ENCODE measurements at regions not wholly inside any gene's neighbourhood (a gene's known extent, or its start where the extent isn't known, plus 50 kb on each side); places are given as distances from the start of the nearest gene placed in this dataset.

GRCh38 chr1:239268007-239268406 lies 118.4 kb upstream of the CHRM3 start:
- H3K9me3 ChIP-seq (ENCODE audit: insufficient read depth, low read depth) = no peaks in the 10 kb centered on the region
- no peaks in the 10 kb centered on the region for H3F3A ChIP-seq (ENCODE audit: insufficient read depth, low read depth)
- no peaks in the 10 kb centered on the region for H3K79me2 ChIP-seq (ENCODE audit: low read depth)
- H2AFZ ChIP-seq = no peak overlapping the region
- no peaks in the 10 kb centered on the region for H3K36me3 ChIP-seq (ENCODE audit: low read depth)
- H3K9me2 ChIP-seq (ENCODE audit: insufficient read depth) = no peaks in the 10 kb centered on the region
- H3K4me2 ChIP-seq = no peak overlapping the region
- ChIA-PET POLR2A (ENCODE audit: unreplicated experiment) (no interaction called here), CTCF (no interaction called here)
- TF ChIP-seq EZH2 (IDR thresholded peaks at IDR 0.05; ENCODE audit: low read depth) = no peak
- TF ChIP-seq CTCF (conservative IDR thresholded peaks at IDR 0.05) = no peak
- intact Hi-C loops (cut with micrococcal nuclease; ENCODE audit: unreplicated experiment) = no loop called here
- no peaks in the 10 kb centered on the region for H3K4me1 ChIP-seq (replicated peaks; ENCODE audit: insufficient read depth)
- H3K4me3 ChIP-seq = no peak overlapping the region
- H3K27ac ChIP-seq = no peak overlapping the region
- H4K20me1 ChIP-seq (ENCODE audit: insufficient read depth) = no peaks in the 10 kb centered on the region
- no peaks in the 10 kb centered on the region for H3K27me3 ChIP-seq (ENCODE audit: insufficient read depth, low read depth)
- no TSS peak for BruUV-seq (replicated peaks)
- no peak for DNase-seq

GRCh38 chr1:239263801-239264200 lies 122.6 kb upstream of the CHRM3 start:
- no peaks in the 10 kb centered on the region for H3F3A ChIP-seq (ENCODE audit: insufficient read depth, low read depth)
- no peaks in the 10 kb centered on the region for H3K27me3 ChIP-seq (ENCODE audit: insufficient read depth, low read depth)
- H3K4me3 ChIP-seq = no peak overlapping the region
- ChIA-PET POLR2A (ENCODE audit: unreplicated experiment) (no interaction called here), CTCF (no interaction called here)
- H3K4me1 ChIP-seq (replicated peaks; ENCODE audit: insufficient read depth) = no peaks in the 10 kb centered on the region
- H3K79me2 ChIP-seq (ENCODE audit: low read depth) = no peaks in the 10 kb centered on the region
- H4K20me1 ChIP-seq (ENCODE audit: insufficient read depth) = no peaks in the 10 kb centered on the region
- no peak overlapping the region for H2AFZ ChIP-seq
- no peaks in the 10 kb centered on the region; the same call in 1 of the 2 replicates for H3K9me2 ChIP-seq (ENCODE audit: insufficient read depth)
- intact Hi-C loops (cut with micrococcal nuclease; ENCODE audit: unreplicated experiment) = no loop called here
- no peaks in the 10 kb centered on the region for H3K36me3 ChIP-seq (ENCODE audit: low read depth)
- no peaks in the 10 kb centered on the region for H3K9me3 ChIP-seq (ENCODE audit: insufficient read depth, low read depth)
- DNase-seq = no peak
- no peak overlapping the region for H3K4me2 ChIP-seq
- TF ChIP-seq EZH2 (IDR thresholded peaks at IDR 0.05; ENCODE audit: low read depth) (no peak), CTCF (conservative IDR thresholded peaks at IDR 0.05) (no peak)
- H3K27ac ChIP-seq = no peak overlapping the region
- no TSS peak for BruUV-seq (replicated peaks)

DNA sequence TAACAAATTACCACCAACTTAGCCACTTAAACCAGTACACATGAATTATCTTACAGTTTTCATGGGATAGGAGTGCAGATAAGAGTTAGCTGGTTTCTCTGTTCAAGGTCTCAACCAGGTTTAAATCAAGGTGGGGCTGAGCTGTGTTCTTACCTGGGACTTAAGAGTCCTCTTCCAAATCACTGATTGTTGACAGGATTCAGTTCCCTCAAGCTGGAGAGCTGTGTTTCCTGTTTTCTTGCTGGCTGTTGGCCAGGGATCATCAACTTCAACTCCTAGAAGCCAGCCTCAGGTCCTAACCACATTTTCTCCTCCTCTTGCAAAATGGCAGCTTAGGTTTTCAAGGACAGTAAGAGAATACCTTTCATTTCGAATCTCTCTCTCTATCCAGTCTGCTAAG lies 123.8 kb upstream of the CHRM3 start:
- Histone ChIP-seq H3K27ac (no peak overlapping the region), H3K4me3 (no peak overlapping the region), H4K20me1 (ENCODE audit: insufficient read depth) (no peaks in the 10 kb centered on the region), H3K27me3 (ENCODE audit: insufficient read depth, low read depth) (no peaks in the 10 kb centered on the region), H3K4me1 (replicated peaks; ENCODE audit: insufficient read depth) (no peaks in the 10 kb centered on the region), H3K9me3 (ENCODE audit: insufficient read depth, low read depth) (no peaks in the 10 kb centered on the region), H3K79me2 (ENCODE audit: low read depth) (no peaks in the 10 kb centered on the region), H2AFZ (no peak overlapping the region), H3F3A (ENCODE audit: insufficient read depth, low read depth) (no peaks in the 10 kb centered on the region), H3K36me3 (ENCODE audit: low read depth) (no peaks in the 10 kb centered on the region), H3K4me2 (no peak overlapping the region), H3K9me2 (ENCODE audit: insufficient read depth) (no peaks in the 10 kb centered on the region; the same call in 1 of the 2 replicates)
- ChIA-PET CTCF (no interaction called here), POLR2A (ENCODE audit: unreplicated experiment) (interaction anchor here (0.6 kb wide), 1 partner anchor 87 kb away, joined by 31 read pairs; no protein-coding TSS in a partner anchor)
- intact Hi-C loops (cut with micrococcal nuclease; ENCODE audit: unreplicated experiment) = no loop called here
- no peak for TF ChIP-seq EZH2 (IDR thresholded peaks at IDR 0.05; ENCODE audit: low read depth)
- TF ChIP-seq CTCF (conservative IDR thresholded peaks at IDR 0.05) = no peak
- no peak for DNase-seq
- BruUV-seq (replicated peaks) = no TSS peak
